GM13977 (cell line): ENCODE measurements at regions not wholly inside any gene's neighbourhood (a gene's known extent, or its start where the extent isn't known, plus 50 kb on each side); places are given as distances from the start of the nearest gene placed in this dataset.
"Not testable (repeated sequence)": the region's sequence is repeated elsewhere in the genome, so short reads cannot be mapped to it uniquely, and the experiment has no call there.

Experiments
- DNase-seq: peaks from one replicate; pipeline ENCODE4 v3.0.0; 2012; ENCODE audit warnings: low spot score
- CTCF ChIP-seq: IDR thresholded peaks from 2 replicates; pipeline ENCODE4 v1.5.1; 2012; ENCODE audit warnings: mild to moderate bottlenecking, control low read depth; ENCODE audit not compliant: insufficient read depth; ENCODE audit errors: extremely low read depth, missing control alignments
- in situ Hi-C: fragments of 300-500 bp; cut with MboI; formaldehyde crosslinking; loops from one replicate; pipeline ENCODE4 v1.12.0; 2022; ENCODE audit warnings: low sequenced_read_pairs, low pct_unique_long_range_greater_than_20kb, mixed read lengths, inconsistent platforms; ENCODE audit not compliant: unreplicated experiment

GRCh38 chr5:24161559-24161958, 483.2 kb downstream of the CDH10 start:
- no peak for TF ChIP-seq CTCF
- in situ Hi-C loops = no loop called here
- DNase-seq = no peak

- TF ChIP-seq CTCF = no peak
- in situ Hi-C loops = no loop called here
- no peak for DNase-seq
Measured at GRCh38 chr5:24162343-24162742, 482.4 kb downstream of the CDH10 start.

- TF ChIP-seq CTCF = no peak
- in situ Hi-C loops = no loop called here
- DNase-seq = no peak
Measured at GRCh38 chr5:24163091-24163490, 481.7 kb downstream of the CDH10 start.

- in situ Hi-C loops = no loop called here
- no peak for TF ChIP-seq CTCF
- no peak for DNase-seq
Measured at GRCh38 chr5:24167806-24168205, 477.0 kb downstream of the CDH10 start.

GRCh38 chr5:24170026-24170425, 474.8 kb downstream of the CDH10 start:
- in situ Hi-C loops = no loop called here
- no peak for TF ChIP-seq CTCF
- DNase-seq = no peak

GRCh38 chr5:24170930-24171329, 473.8 kb downstream of the CDH10 start:
- DNase-seq, in situ Hi-C loops: not testable (repeated sequence)

GRCh38 chr5:24177821-24178220, 467.0 kb downstream of the CDH10 start:
- no peak for DNase-seq
- TF ChIP-seq CTCF = no peak
- in situ Hi-C loops = no loop called here
